HG03196 (cell line): ENCODE measurements at regions not wholly inside any gene's neighbourhood (a gene's known extent, or its start where the extent isn't known, plus 50 kb on each side); places are given as distances from the start of the nearest gene placed in this dataset.

Source experiments
- ATAC-seq: cut with Tn5 transposase; IDR thresholded peaks from one replicate; pipeline ENCODE4 v1.9.1; 2021; ENCODE audit not compliant: unreplicated experiment

- no peak for ATAC-seq
These were observed 122.0 kb upstream of the RARB start for GRCh38 chr3:25306066-25306465.

GRCh38 chr3:25306705-25307104 is 121.4 kb upstream of the RARB start:
- ATAC-seq = no peak

GRCh38 chr3:25313286-25313685 is 114.8 kb upstream of the RARB start:
- ATAC-seq = no peak

GRCh38 chr3:25324954-25325655 is 103.0 kb upstream of the RARB start:
- ATAC-seq = no peak

- ATAC-seq = no peak
These were observed 92.7 kb upstream of the RARB start for GRCh38 chr3:25335356-25335755.

GRCh38 chr3:25338158-25338725 is 89.8 kb upstream of the RARB start:
- no peak for ATAC-seq

GRCh38 chr3:25339225-25339624 is 88.8 kb upstream of the RARB start:
- ATAC-seq = no peak

GRCh38 chr3:25344670-25345069 is 83.4 kb upstream of the RARB start:
- ATAC-seq = no peak

GRCh38 chr3:25349095-25349494 is 79.0 kb upstream of the RARB start:
- ATAC-seq = no peak

- ATAC-seq = no peak
These were observed 78.0 kb upstream of the RARB start for GRCh38 chr3:25349828-25350724.

- ATAC-seq = no peak
These were observed 77.3 kb upstream of the RARB start for GRCh38 chr3:25350725-25351114.

GRCh38 chr3:25354071-25354470 is 74.0 kb upstream of the RARB start:
- ATAC-seq = no peak

- no peak for ATAC-seq
These were observed 72.8 kb upstream of the RARB start for GRCh38 chr3:25355034-25355885.

- no peak for ATAC-seq
These were observed 72.1 kb upstream of the RARB start for GRCh38 chr3:25355998-25356397.

GRCh38 chr3:25362118-25362517 is 65.9 kb upstream of the RARB start:
- ATAC-seq = no peak

GRCh38 chr3:25365636-25366035 is 62.4 kb upstream of the RARB start:
- no peak for ATAC-seq

- no peak for ATAC-seq
These were observed 61.0 kb upstream of the RARB start for GRCh38 chr3:25367025-25367424.

- no peak for ATAC-seq
These were observed 55.9 kb upstream of the RARB start for GRCh38 chr3:25372167-25372566.

GRCh38 chr3:25376340-25376739 is 51.7 kb upstream of the RARB start:
- no peak for ATAC-seq

GRCh38 chr3:25377042-25377441 is 51.0 kb upstream of the RARB start:
- ATAC-seq = no peak
